ENCODE measurements at regions not wholly inside any gene's neighbourhood (a gene's known extent, or its start where the extent isn't known, plus 50 kb on each side); places are given as distances from the start of the nearest gene placed in this dataset.

- no peak for DNase-seq (ENCODE audit: low read depth, low spot score)
Measured at GRCh38 chr5:40045429-40045828, 620.6 kb upstream of the DAB2 start.

- DNase-seq (ENCODE audit: low read depth, low spot score), result no peak
Measured at GRCh38 chr5:40043916-40044315, 619.1 kb upstream of the DAB2 start.

- no peak for DNase-seq (ENCODE audit: low read depth, low spot score)
Measured at GRCh38 chr5:40041452-40041851, 616.7 kb upstream of the DAB2 start.

GRCh38 chr5:40037713-40038112 lies 612.9 kb upstream of the DAB2 start:
- no peak for DNase-seq (ENCODE audit: low read depth, low spot score)

- DNase-seq (ENCODE audit: low read depth, low spot score), result no peak
Measured at GRCh38 chr5:40034441-40034840, 609.7 kb upstream of the DAB2 start.

GRCh38 chr5:40033411-40033810 lies 608.6 kb upstream of the DAB2 start:
- DNase-seq (ENCODE audit: low read depth, low spot score), result no peak

- DNase-seq (ENCODE audit: low read depth, low spot score), result no peak
Measured at GRCh38 chr5:40033009-40033408, 608.2 kb upstream of the DAB2 start.

- no peak for DNase-seq (ENCODE audit: low read depth, low spot score)
Measured at GRCh38 chr5:40030661-40031060, 605.9 kb upstream of the DAB2 start.

GRCh38 chr5:40029711-40030495 lies 605.1 kb upstream of the DAB2 start:
- no peak for DNase-seq (ENCODE audit: low read depth, low spot score)

GRCh38 chr5:40027400-40027799 lies 602.6 kb upstream of the DAB2 start:
- no peak for DNase-seq (ENCODE audit: low read depth, low spot score)

- DNase-seq (ENCODE audit: low read depth, low spot score), result no peak
Measured at GRCh38 chr5:40025586-40025985, 600.8 kb upstream of the DAB2 start.

GRCh38 chr5:40022057-40022456 lies 597.3 kb upstream of the DAB2 start:
- no peak for DNase-seq (ENCODE audit: low read depth, low spot score)

- DNase-seq (ENCODE audit: low read depth, low spot score), result no peak
Measured at GRCh38 chr5:40021007-40021406, 596.2 kb upstream of the DAB2 start.

- no peak for DNase-seq (ENCODE audit: low read depth, low spot score)
Measured at GRCh38 chr5:40017918-40018317, 593.1 kb upstream of the DAB2 start.

GRCh38 chr5:40017135-40017534 lies 592.4 kb upstream of the DAB2 start:
- no peak for DNase-seq (ENCODE audit: low read depth, low spot score)

- DNase-seq (ENCODE audit: low read depth, low spot score), result no peak
Measured at GRCh38 chr5:40010436-40010835, 585.7 kb upstream of the DAB2 start.

GRCh38 chr5:40006260-40006659 lies 581.5 kb upstream of the DAB2 start:
- DNase-seq (ENCODE audit: low read depth, low spot score), result no peak

GRCh38 chr5:40001796-40002195 lies 577.0 kb upstream of the DAB2 start:
- no peak for DNase-seq (ENCODE audit: low read depth, low spot score)

GRCh38 chr5:39998518-39998917 lies 573.7 kb upstream of the DAB2 start:
- DNase-seq (ENCODE audit: low read depth, low spot score), result no peak

- DNase-seq (ENCODE audit: low read depth, low spot score), result no peak
Measured at GRCh38 chr5:39995990-39996389, 571.2 kb upstream of the DAB2 start.

- DNase-seq (ENCODE audit: low read depth, low spot score), result no peak
Measured at GRCh38 chr5:39992617-39993202, 567.9 kb upstream of the DAB2 start.

GRCh38 chr5:39986614-39987013 lies 561.8 kb upstream of the DAB2 start:
- no peak for DNase-seq (ENCODE audit: low read depth, low spot score)

- DNase-seq (ENCODE audit: low read depth, low spot score), result no peak
Measured at GRCh38 chr5:39980056-39980455, 555.3 kb upstream of the DAB2 start.
